HG03521 (cell line): ENCODE measurements at regions not wholly inside any gene's neighbourhood (a gene's known extent, or its start where the extent isn't known, plus 50 kb on each side); places are given as distances from the start of the nearest gene placed in this dataset.

ENCODE experiments used
- ATAC-seq: cut with Tn5 transposase; IDR thresholded peaks from one replicate; pipeline ENCODE4 v1.9.1; 2021; ENCODE audit warnings: mild to moderate bottlenecking, moderate library complexity; ENCODE audit not compliant: unreplicated experiment

GRCh38 chr5:124477577-124477976 is 268.9 kb downstream of the ZNF608 start:
- no peak for ATAC-seq

- no peak for ATAC-seq
Observed at GRCh38 chr5:124477062-124477461, 269.4 kb downstream of the ZNF608 start.

- ATAC-seq = no peak
Observed at GRCh38 chr5:124474528-124475215, 271.8 kb downstream of the ZNF608 start.

GRCh38 chr5:124468671-124469411 is 277.6 kb downstream of the ZNF608 start:
- no peak for ATAC-seq

GRCh38 chr5:124467745-124468144 is 278.7 kb downstream of the ZNF608 start:
- no peak for ATAC-seq

- ATAC-seq = no peak
Observed at GRCh38 chr5:124466011-124466410, 280.4 kb downstream of the ZNF608 start.

- no peak for ATAC-seq
Observed at GRCh38 chr5:124463851-124464250, 282.6 kb downstream of the ZNF608 start.

- no peak for ATAC-seq
Observed at GRCh38 chr5:124462751-124463150, 283.7 kb downstream of the ZNF608 start.

- ATAC-seq = no peak
Observed at GRCh38 chr5:124461941-124462340, 284.5 kb downstream of the ZNF608 start.

GRCh38 chr5:124461157-124461556 is 285.3 kb downstream of the ZNF608 start:
- ATAC-seq = no peak

GRCh38 chr5:124460642-124461041 is 285.8 kb downstream of the ZNF608 start:
- ATAC-seq = no peak

GRCh38 chr5:124459984-124460383 is 286.5 kb downstream of the ZNF608 start:
- no peak for ATAC-seq

- no peak for ATAC-seq
Observed at GRCh38 chr5:124457901-124458300, 288.5 kb downstream of the ZNF608 start.

- ATAC-seq = no peak
Observed at GRCh38 chr5:124457101-124457500, 289.3 kb downstream of the ZNF608 start.

GRCh38 chr5:124456249-124456648 is 290.2 kb downstream of the ZNF608 start:
- ATAC-seq = no peak

- no peak for ATAC-seq
Observed at GRCh38 chr5:124454081-124454480, 292.4 kb downstream of the ZNF608 start.

- ATAC-seq = peak; percentile 92
Observed at GRCh38 chr5:124453221-124454051, 293.0 kb downstream of the ZNF608 start.

- ATAC-seq = no peak
Observed at GRCh38 chr5:124452412-124452811, 294.0 kb downstream of the ZNF608 start.

GRCh38 chr5:124451721-124452383 is 294.6 kb downstream of the ZNF608 start:
- no peak for ATAC-seq

- no peak for ATAC-seq
Observed at GRCh38 chr5:124446120-124446519, 300.3 kb downstream of the ZNF608 start.

- ATAC-seq = no peak
Observed at GRCh38 chr5:124445070-124445619, 301.3 kb downstream of the ZNF608 start.
